Activated naive CD8-positive, alpha-beta T cell treated with anti-CD3 and anti-CD28 coated beads, Interleukin-2, amount 50 U/mL, for 16 hours (primary cell): ENCODE measurements at regions not wholly inside any gene's neighbourhood (a gene's known extent, or its start where the extent isn't known, plus 50 kb on each side); places are given as distances from the start of the nearest gene placed in this dataset.

Experiments used
- DNase-seq: peaks from one replicate; pipeline ENCODE4 v3.0.0-alpha.2; 2020; ENCODE audit warnings: low read depth, low spot score

GRCh38 chr1:88284666-88285366 lies 399.3 kb upstream of the PKN2 start:
- DNase-seq = no peak

- no peak for DNase-seq
Observed at GRCh38 chr1:88286716-88287115, 397.4 kb upstream of the PKN2 start.

GRCh38 chr1:88288571-88288970 lies 395.5 kb upstream of the PKN2 start:
- DNase-seq = no peak

- DNase-seq = no peak
Observed at GRCh38 chr1:88289401-88290102, 394.5 kb upstream of the PKN2 start.

- DNase-seq = no peak
Observed at GRCh38 chr1:88291611-88292354, 392.3 kb upstream of the PKN2 start.

- no peak for DNase-seq
Observed at GRCh38 chr1:88293691-88294190, 390.3 kb upstream of the PKN2 start.

- no peak for DNase-seq
Observed at GRCh38 chr1:88296227-88296626, 387.8 kb upstream of the PKN2 start.

- DNase-seq = no peak
Observed at GRCh38 chr1:88296642-88297041, 387.4 kb upstream of the PKN2 start.

GRCh38 chr1:88298506-88298905 lies 385.6 kb upstream of the PKN2 start:
- DNase-seq = no peak

GRCh38 chr1:88300752-88301263 lies 383.3 kb upstream of the PKN2 start:
- no peak for DNase-seq

GRCh38 chr1:88302843-88303486 lies 381.1 kb upstream of the PKN2 start:
- DNase-seq = no peak

- no peak for DNase-seq
Observed at GRCh38 chr1:88311265-88311664, 372.8 kb upstream of the PKN2 start.

- no peak for DNase-seq
Observed at GRCh38 chr1:88311907-88312306, 372.2 kb upstream of the PKN2 start.

GRCh38 chr1:88317396-88317795 lies 366.7 kb upstream of the PKN2 start:
- DNase-seq = no peak

GRCh38 chr1:88318740-88319139 lies 365.3 kb upstream of the PKN2 start:
- no peak for DNase-seq

GRCh38 chr1:88320291-88320690 lies 363.8 kb upstream of the PKN2 start:
- no peak for DNase-seq

- no peak for DNase-seq
Observed at GRCh38 chr1:88321706-88322105, 362.4 kb upstream of the PKN2 start.

- no peak for DNase-seq
Observed at GRCh38 chr1:88324899-88325298, 359.2 kb upstream of the PKN2 start.

GRCh38 chr1:88327391-88328267 lies 356.4 kb upstream of the PKN2 start:
- DNase-seq = no peak

- DNase-seq = no peak
Observed at GRCh38 chr1:88330201-88330600, 353.9 kb upstream of the PKN2 start.
